ENCODE measurements at regions not wholly inside any gene's neighbourhood (a gene's known extent, or its start where the extent isn't known, plus 50 kb on each side); places are given as distances from the start of the nearest gene placed in this dataset.

DNA sequence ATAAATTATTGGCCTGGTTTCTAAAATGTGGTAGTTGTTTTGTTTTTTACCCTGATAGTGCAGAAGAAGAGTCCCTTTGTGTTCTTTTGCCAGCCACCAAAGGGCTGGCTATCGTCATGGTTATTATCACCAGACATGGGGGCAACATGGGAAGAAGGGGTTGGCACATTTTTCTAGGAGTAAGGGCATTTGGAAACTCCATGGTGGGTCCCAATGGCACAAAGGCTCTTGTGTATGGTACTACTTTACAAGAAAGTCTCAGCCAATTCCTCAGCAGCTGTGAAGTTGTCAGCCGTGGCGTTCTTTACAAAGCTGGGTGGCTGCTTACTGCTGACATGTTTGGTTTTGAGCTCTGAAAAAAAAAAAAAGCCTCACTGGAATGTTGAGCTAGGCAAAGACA, 330.4 kb upstream of the ESRRG start:
- Histone ChIP-seq H2BK12ac (ENCODE audit: low read length) (no peak overlapping the region), H2AK5ac (ENCODE audit: low read depth, low read length) (no peak overlapping the region), H3K27me3 (ENCODE audit: control insufficient read depth in 3 of 3, insufficient read depth in 3 of 3, low read depth in 1 of 3, low read length in 3 of 3) (no peaks in the 10 kb centered on the region), H3K27ac (replicated peaks; ENCODE audit: low read length) (no peak overlapping the region), H3K4me1 (ENCODE audit: control insufficient read depth in 2 of 2, insufficient read depth in 1 of 2, low read depth in 1 of 2, low read length in 2 of 2) (peaks cover 0 to 2% of the 10 kb centered on the region in 2 donors), H3K23ac (ENCODE audit: low read depth, low read length, poor library complexity) (no peak overlapping the region), H3K4ac (ENCODE audit: low read length) (no peak overlapping the region), H3K18ac (ENCODE audit: low read length) (no peak overlapping the region), H3K9ac (ENCODE audit: low read depth, low read length, poor library complexity) (no peak overlapping the region), H3K14ac (ENCODE audit: low read length) (no peak overlapping the region), H3K36me3 (replicated peaks in 1 of 2; ENCODE audit: control insufficient read depth in 2 of 2, insufficient read depth in 2 of 2, low read length in 2 of 2) (no peaks in the 10 kb centered on the region), H3K9me3 (replicated peaks in 1 of 2; ENCODE audit: control insufficient read depth in 2 of 2, insufficient read depth in 1 of 2, low read depth in 1 of 2, low read length in 2 of 2) (no peaks in the 10 kb centered on the region), H2BK120ac (ENCODE audit: low read depth, low read length) (no peak overlapping the region), H3K4me3 (ENCODE audit: low read length in 2 of 2) (no peak overlapping the region), H4K91ac (ENCODE audit: low read depth, low read length, poor library complexity) (no peak overlapping the region), H3K79me1 (ENCODE audit: low read depth, low read length) (no peaks in the 10 kb centered on the region), H2BK5ac (ENCODE audit: low read length) (no peak overlapping the region), H2BK15ac (ENCODE audit: low read length) (no peak overlapping the region), H2AFZ (ENCODE audit: low read length) (no peak overlapping the region), H3K4me2 (ENCODE audit: insufficient read depth, low read length, poor library complexity, severe bottlenecking) (no peak overlapping the region), H4K8ac (ENCODE audit: low read depth, low read length) (no peak overlapping the region)
- no peak for DNase-seq (ENCODE audit: low spot score)
- no CpG with 5 or more reads among the region's 3 CpGs for WGBS, 2 donors (ENCODE audit: extremely low coverage in 2 of 2, insufficient read length in 2 of 2, insufficient replicate concordance in 1 of 2)

DNA sequence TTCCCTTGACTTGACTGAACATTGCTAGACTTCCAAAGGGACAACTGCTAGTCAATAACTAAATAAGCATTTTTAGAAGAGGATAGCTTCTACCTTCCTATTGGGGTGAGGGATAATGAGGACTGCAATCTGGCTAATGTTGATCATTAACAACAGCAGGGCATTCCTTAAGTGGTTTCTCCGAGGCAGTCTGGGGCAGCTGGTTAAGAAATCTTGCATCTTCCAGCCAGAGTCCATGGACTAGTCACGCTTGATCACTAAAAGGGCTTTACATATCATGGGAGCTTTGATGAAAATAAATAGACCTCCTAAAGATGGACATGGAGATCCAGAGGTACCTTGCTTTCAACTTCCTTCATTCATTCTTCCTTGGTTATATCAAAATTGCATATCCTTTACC, 329.4 kb upstream of the ESRRG start:
- no peak overlapping the region for H2AFZ ChIP-seq (ENCODE audit: low read length)
- H2BK5ac ChIP-seq (ENCODE audit: low read length): no peak overlapping the region
- no peaks in the 10 kb centered on the region for H3K27me3 ChIP-seq (ENCODE audit: control insufficient read depth in 3 of 3, insufficient read depth in 3 of 3, low read depth in 1 of 3, low read length in 3 of 3)
- no peak overlapping the region for H3K23ac ChIP-seq (ENCODE audit: low read depth, low read length, poor library complexity)
- no peak overlapping the region for H3K27ac ChIP-seq (replicated peaks; ENCODE audit: low read length)
- no peak overlapping the region for H2AK5ac ChIP-seq (ENCODE audit: low read depth, low read length)
- no peak overlapping the region for H4K8ac ChIP-seq (ENCODE audit: low read depth, low read length)
- no peak overlapping the region for H4K91ac ChIP-seq (ENCODE audit: low read depth, low read length, poor library complexity)
- no peak overlapping the region for H2BK12ac ChIP-seq (ENCODE audit: low read length)
- peaks cover 0 to 2% of the 10 kb centered on the region in 2 donors for H3K4me1 ChIP-seq (ENCODE audit: control insufficient read depth in 2 of 2, insufficient read depth in 1 of 2, low read depth in 1 of 2, low read length in 2 of 2)
- no peak overlapping the region for H2BK120ac ChIP-seq (ENCODE audit: low read depth, low read length)
- DNase-seq (ENCODE audit: low spot score): no peak
- no peaks in the 10 kb centered on the region for H3K9me3 ChIP-seq (replicated peaks in 1 of 2; ENCODE audit: control insufficient read depth in 2 of 2, insufficient read depth in 1 of 2, low read depth in 1 of 2, low read length in 2 of 2)
- H3K9ac ChIP-seq (ENCODE audit: low read depth, low read length, poor library complexity): no peak overlapping the region
- no peaks in the 10 kb centered on the region for H3K79me1 ChIP-seq (ENCODE audit: low read depth, low read length)
- H3K4ac ChIP-seq (ENCODE audit: low read length): no peak overlapping the region
- no peak overlapping the region for H3K4me2 ChIP-seq (ENCODE audit: insufficient read depth, low read length, poor library complexity, severe bottlenecking)
- H3K36me3 ChIP-seq (replicated peaks in 1 of 2; ENCODE audit: control insufficient read depth in 2 of 2, insufficient read depth in 2 of 2, low read length in 2 of 2): no peaks in the 10 kb centered on the region
- no peak overlapping the region for H2BK15ac ChIP-seq (ENCODE audit: low read length)
- no peak overlapping the region for H3K4me3 ChIP-seq (ENCODE audit: low read length in 2 of 2)
- WGBS, 2 donors (ENCODE audit: extremely low coverage in 2 of 2, insufficient read length in 2 of 2, insufficient replicate concordance in 1 of 2): no CpG with 5 or more reads among the region's 2 CpGs
- H3K14ac ChIP-seq (ENCODE audit: low read length): no peak overlapping the region
- H3K18ac ChIP-seq (ENCODE audit: low read length): no peak overlapping the region

DNA sequence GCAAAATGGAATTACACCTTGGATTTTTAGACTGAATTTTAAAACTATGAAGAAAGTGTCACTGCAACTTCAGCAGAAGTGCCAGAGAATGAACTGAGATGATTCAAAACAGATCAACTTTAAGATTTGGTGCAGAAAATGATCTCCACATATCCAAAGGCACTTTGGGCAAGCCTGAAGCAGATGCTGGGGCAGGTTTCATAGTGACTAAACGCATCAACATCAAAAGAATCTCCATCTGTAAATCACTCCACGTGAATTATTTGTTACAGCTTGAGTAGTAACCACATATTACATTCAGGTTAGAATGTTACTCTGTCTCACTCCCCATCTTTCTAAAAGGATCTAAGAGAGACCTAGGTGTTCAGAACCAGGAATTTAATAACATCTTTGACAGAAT, 329.0 kb upstream of the ESRRG start:
- Histone ChIP-seq H3K27me3 (ENCODE audit: control insufficient read depth in 3 of 3, insufficient read depth in 3 of 3, low read depth in 1 of 3, low read length in 3 of 3) (no peaks in the 10 kb centered on the region), H2BK5ac (ENCODE audit: low read length) (no peak overlapping the region), H3K4me2 (ENCODE audit: insufficient read depth, low read length, poor library complexity, severe bottlenecking) (no peak overlapping the region), H3K18ac (ENCODE audit: low read length) (no peak overlapping the region), H3K14ac (ENCODE audit: low read length) (no peak overlapping the region), H2BK120ac (ENCODE audit: low read depth, low read length) (no peak overlapping the region), H3K4me1 (ENCODE audit: control insufficient read depth in 2 of 2, insufficient read depth in 1 of 2, low read depth in 1 of 2, low read length in 2 of 2) (peaks cover 0 to 2% of the 10 kb centered on the region in 2 donors), H3K4ac (ENCODE audit: low read length) (no peak overlapping the region), H3K36me3 (replicated peaks in 1 of 2; ENCODE audit: control insufficient read depth in 2 of 2, insufficient read depth in 2 of 2, low read length in 2 of 2) (no peaks in the 10 kb centered on the region), H3K9me3 (replicated peaks in 1 of 2; ENCODE audit: control insufficient read depth in 2 of 2, insufficient read depth in 1 of 2, low read depth in 1 of 2, low read length in 2 of 2) (no peaks in the 10 kb centered on the region), H3K9ac (ENCODE audit: low read depth, low read length, poor library complexity) (no peak overlapping the region), H4K91ac (ENCODE audit: low read depth, low read length, poor library complexity) (no peak overlapping the region), H4K8ac (ENCODE audit: low read depth, low read length) (no peak overlapping the region), H2AK5ac (ENCODE audit: low read depth, low read length) (no peak overlapping the region), H2BK12ac (ENCODE audit: low read length) (no peak overlapping the region), H2BK15ac (ENCODE audit: low read length) (no peak overlapping the region), H3K23ac (ENCODE audit: low read depth, low read length, poor library complexity) (no peak overlapping the region), H3K27ac (replicated peaks; ENCODE audit: low read length) (no peak overlapping the region), H2AFZ (ENCODE audit: low read length) (no peak overlapping the region), H3K4me3 (ENCODE audit: low read length in 2 of 2) (no peak overlapping the region), H3K79me1 (ENCODE audit: low read depth, low read length) (no peaks in the 10 kb centered on the region)
- no peak for DNase-seq (ENCODE audit: low spot score)
- WGBS, 2 donors (ENCODE audit: extremely low coverage in 2 of 2, insufficient read length in 2 of 2, insufficient replicate concordance in 1 of 2): no CpG with 5 or more reads among the region's 2 CpGs

DNA sequence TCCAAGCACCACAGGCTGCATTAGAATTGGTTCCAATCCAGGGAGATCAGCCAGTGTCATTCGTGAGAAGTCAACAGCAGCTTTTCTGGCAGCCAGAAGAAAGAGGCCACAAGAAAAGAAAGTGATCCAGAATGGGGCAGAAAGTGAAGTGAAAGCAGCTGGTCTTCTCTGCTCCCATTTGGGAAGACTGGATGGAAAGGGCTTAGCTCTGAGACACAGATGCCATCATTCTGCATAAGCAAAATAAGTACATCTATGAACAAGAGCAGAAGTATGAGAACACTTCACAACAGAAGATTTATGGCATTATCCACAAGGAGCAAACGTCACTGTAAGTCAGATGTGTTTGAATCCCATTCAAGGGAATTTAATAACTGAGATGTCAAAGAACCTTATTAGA, 326.5 kb upstream of the ESRRG start:
- Histone ChIP-seq H3K4me3 (ENCODE audit: low read length in 2 of 2) (no peak overlapping the region), H2BK120ac (ENCODE audit: low read depth, low read length) (no peak overlapping the region), H3K14ac (ENCODE audit: low read length) (no peak overlapping the region), H4K91ac (ENCODE audit: low read depth, low read length, poor library complexity) (no peak overlapping the region), H3K9me3 (replicated peaks in 1 of 2; ENCODE audit: control insufficient read depth in 2 of 2, insufficient read depth in 1 of 2, low read depth in 1 of 2, low read length in 2 of 2) (no peaks in the 10 kb centered on the region), H3K9ac (ENCODE audit: low read depth, low read length, poor library complexity) (no peak overlapping the region), H3K18ac (ENCODE audit: low read length) (no peak overlapping the region), H3K79me1 (ENCODE audit: low read depth, low read length) (no peaks in the 10 kb centered on the region), H3K27ac (replicated peaks; ENCODE audit: low read length) (no peak overlapping the region), H2BK15ac (ENCODE audit: low read length) (no peak overlapping the region), H3K23ac (ENCODE audit: low read depth, low read length, poor library complexity) (no peak overlapping the region), H2BK12ac (ENCODE audit: low read length) (no peak overlapping the region), H3K4me1 (ENCODE audit: control insufficient read depth in 2 of 2, insufficient read depth in 1 of 2, low read depth in 1 of 2, low read length in 2 of 2) (peaks cover 0 to 2% of the 10 kb centered on the region in 2 donors), H3K36me3 (replicated peaks in 1 of 2; ENCODE audit: control insufficient read depth in 2 of 2, insufficient read depth in 2 of 2, low read length in 2 of 2) (no peaks in the 10 kb centered on the region), H2AK5ac (ENCODE audit: low read depth, low read length) (no peak overlapping the region), H2AFZ (ENCODE audit: low read length) (no peak overlapping the region), H3K4ac (ENCODE audit: low read length) (no peak overlapping the region), H2BK5ac (ENCODE audit: low read length) (no peak overlapping the region), H3K4me2 (ENCODE audit: insufficient read depth, low read length, poor library complexity, severe bottlenecking) (no peak overlapping the region), H4K8ac (ENCODE audit: low read depth, low read length) (no peak overlapping the region), H3K27me3 (ENCODE audit: control insufficient read depth in 3 of 3, insufficient read depth in 3 of 3, low read depth in 1 of 3, low read length in 3 of 3) (no peaks in the 10 kb centered on the region)
- WGBS, 2 donors (ENCODE audit: extremely low coverage in 2 of 2, insufficient read length in 2 of 2, insufficient replicate concordance in 1 of 2): no CpG with 5 or more reads among the region's 2 CpGs
- no peak for DNase-seq (ENCODE audit: low spot score)

Measured in neuronal stem cell (in vitro differentiated cells).